ENCODE measurements at regions not wholly inside any gene's neighbourhood (a gene's known extent, or its start where the extent isn't known, plus 50 kb on each side); places are given as distances from the start of the nearest gene placed in this dataset.

GRCh38 chrX:131938749-131939148 is 84.4 kb upstream of the STK26 start:
- TF ChIP-seq ZNF626 (tag by site-specific recombination; IDR thresholded peaks at IDR 0.05) (no peak), CTCF (tag by site-specific recombination; IDR thresholded peaks at IDR 0.05) (no peak), ZNF37A (tag by site-specific recombination; IDR thresholded peaks at IDR 0.05) (no peak), ZBTB7A (tag by site-specific recombination; IDR thresholded peaks at IDR 0.05; ENCODE audit: low read depth) (no peak)
- TF ChIP-seq, protein P1, sequence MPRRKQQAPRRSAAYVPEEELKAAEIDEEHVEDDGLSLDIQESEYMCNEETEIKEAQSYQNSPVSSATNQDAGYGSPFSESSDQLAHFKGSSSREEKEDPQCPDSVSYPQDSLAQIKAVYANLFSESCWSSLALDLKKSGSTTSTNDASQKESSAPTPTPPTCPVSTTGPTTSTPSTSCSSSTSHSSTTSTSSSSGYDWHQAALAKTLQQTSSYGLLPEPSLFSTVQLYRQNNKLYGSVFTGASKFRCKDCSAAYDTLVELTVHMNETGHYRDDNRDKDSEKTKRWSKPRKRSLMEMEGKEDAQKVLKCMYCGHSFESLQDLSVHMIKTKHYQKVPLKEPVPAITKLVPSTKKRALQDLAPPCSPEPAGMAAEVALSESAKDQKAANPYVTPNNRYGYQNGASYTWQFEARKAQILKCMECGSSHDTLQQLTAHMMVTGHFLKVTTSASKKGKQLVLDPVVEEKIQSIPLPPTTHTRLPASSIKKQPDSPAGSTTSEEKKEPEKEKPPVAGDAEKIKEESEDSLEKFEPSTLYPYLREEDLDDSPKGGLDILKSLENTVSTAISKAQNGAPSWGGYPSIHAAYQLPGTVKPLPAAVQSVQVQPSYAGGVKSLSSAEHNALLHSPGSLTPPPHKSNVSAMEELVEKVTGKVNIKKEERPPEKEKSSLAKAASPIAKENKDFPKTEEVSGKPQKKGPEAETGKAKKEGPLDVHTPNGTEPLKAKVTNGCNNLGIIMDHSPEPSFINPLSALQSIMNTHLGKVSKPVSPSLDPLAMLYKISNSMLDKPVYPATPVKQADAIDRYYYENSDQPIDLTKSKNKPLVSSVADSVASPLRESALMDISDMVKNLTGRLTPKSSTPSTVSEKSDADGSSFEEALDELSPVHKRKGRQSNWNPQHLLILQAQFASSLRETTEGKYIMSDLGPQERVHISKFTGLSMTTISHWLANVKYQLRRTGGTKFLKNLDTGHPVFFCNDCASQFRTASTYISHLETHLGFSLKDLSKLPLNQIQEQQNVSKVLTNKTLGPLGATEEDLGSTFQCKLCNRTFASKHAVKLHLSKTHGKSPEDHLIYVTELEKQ (tag by site-specific recombination; IDR thresholded peaks at IDR 0.05; ENCODE audit: borderline replicate concordance): no peak
- TF ChIP-seq, protein P2, sequence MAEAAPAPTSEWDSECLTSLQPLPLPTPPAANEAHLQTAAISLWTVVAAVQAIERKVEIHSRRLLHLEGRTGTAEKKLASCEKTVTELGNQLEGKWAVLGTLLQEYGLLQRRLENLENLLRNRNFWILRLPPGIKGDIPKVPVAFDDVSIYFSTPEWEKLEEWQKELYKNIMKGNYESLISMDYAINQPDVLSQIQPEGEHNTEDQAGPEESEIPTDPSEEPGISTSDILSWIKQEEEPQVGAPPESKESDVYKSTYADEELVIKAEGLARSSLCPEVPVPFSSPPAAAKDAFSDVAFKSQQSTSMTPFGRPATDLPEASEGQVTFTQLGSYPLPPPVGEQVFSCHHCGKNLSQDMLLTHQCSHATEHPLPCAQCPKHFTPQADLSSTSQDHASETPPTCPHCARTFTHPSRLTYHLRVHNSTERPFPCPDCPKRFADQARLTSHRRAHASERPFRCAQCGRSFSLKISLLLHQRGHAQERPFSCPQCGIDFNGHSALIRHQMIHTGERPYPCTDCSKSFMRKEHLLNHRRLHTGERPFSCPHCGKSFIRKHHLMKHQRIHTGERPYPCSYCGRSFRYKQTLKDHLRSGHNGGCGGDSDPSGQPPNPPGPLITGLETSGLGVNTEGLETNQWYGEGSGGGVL (tag by site-specific recombination; IDR thresholded peaks at IDR 0.05): no peak

All from HEK293 (cell line).